GM18909 (cell line): ENCODE measurements at regions not wholly inside any gene's neighbourhood (a gene's known extent, or its start where the extent isn't known, plus 50 kb on each side); places are given as distances from the start of the nearest gene placed in this dataset.

Experiments
- ATAC-seq: cut with Tn5 transposase; IDR thresholded peaks from one replicate; pipeline ENCODE4 v1.9.1; 2021; ENCODE audit warnings: mild to moderate bottlenecking; ENCODE audit not compliant: unreplicated experiment, poor library complexity

DNA sequence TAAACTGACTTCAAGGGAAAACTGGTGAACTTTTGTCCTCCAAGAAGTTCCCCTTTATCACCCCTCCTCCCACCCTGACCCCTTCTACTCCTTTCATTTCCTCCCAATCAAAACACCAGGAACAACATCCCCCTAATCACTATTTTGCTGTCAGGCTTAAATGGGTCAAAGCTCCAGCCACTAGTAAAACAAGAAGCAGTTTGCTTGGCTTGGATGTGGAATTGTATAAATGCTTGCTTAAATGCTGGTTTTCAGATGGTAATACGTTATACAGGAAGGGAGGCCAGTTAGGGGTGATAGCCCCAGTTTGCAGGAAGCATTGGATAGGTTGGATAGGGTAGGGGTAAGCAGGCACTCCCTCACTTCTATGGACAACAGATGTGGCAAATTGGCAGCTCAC is 473.6 kb downstream of the AGTPBP1 start:
- no peak for ATAC-seq

- ATAC-seq, result no peak
Measured at GRCh38 chr9:85264695-85265094, 477.1 kb downstream of the AGTPBP1 start.

DNA sequence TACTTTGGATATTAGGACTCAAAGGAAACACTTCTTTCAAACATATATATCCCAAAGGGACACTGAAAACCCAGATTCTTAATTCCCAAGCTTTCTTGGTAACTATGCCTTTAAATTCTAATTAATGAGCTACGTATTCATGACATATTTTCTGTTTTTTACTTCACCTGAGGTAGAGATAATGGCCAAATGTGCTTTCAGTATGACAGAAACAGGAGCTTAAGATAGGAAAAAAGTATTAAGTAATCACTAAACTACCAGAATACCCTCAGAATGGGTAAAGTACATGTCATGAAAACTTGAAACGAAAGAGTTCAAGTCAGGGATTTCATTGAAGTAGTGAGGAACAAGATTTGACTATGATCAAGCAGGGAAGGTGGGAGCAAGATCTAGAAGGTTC is 478.5 kb downstream of the AGTPBP1 start:
- ATAC-seq, result no peak

- no peak for ATAC-seq
Measured at GRCh38 chr9:85262333-85262732, 479.4 kb downstream of the AGTPBP1 start.

GRCh38 chr9:85260275-85260845 is 481.4 kb downstream of the AGTPBP1 start:
- no peak for ATAC-seq

DNA sequence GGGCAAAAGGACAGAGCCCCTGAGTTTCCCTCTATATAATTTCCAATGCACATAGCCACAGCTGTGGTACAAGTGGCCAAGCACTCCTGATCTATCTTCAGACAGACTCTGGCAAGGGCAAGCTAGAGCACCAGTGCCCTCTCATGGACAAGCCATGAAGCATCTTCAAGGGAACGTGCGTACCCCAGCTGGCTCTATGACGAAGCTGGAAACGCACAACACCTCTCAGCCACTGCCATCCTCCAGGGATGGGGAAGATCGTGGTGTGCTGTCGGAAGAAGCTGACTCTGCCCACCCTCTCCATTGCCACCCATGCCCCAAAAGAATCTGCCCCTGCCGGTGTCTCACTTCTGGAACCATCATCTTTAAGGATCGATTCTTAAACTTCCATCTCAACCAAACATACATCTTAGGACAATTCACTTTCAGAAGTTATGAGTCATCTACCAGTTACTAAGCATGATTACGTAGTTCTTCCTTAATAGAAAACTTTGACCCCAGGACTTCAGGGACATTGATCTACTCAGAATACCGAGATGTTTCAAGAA is 482.9 kb downstream of the AGTPBP1 start:
- ATAC-seq, result no peak

GRCh38 chr9:85258236-85258635 is 483.5 kb downstream of the AGTPBP1 start:
- no peak for ATAC-seq

- no peak for ATAC-seq
Measured at GRCh38 chr9:85249313-85249621, 492.5 kb downstream of the AGTPBP1 start.

- no peak for ATAC-seq
Measured at GRCh38 chr9:85248514-85249312, 493.0 kb downstream of the AGTPBP1 start.

- ATAC-seq, result no peak
Measured at GRCh38 chr9:85246541-85246940, 495.2 kb downstream of the AGTPBP1 start.

- no peak for ATAC-seq
Measured at GRCh38 chr9:85244856-85245255, 496.9 kb downstream of the AGTPBP1 start.

- ATAC-seq, result no peak
Measured at GRCh38 chr9:85243977-85244376, 497.8 kb downstream of the AGTPBP1 start.

- no peak for ATAC-seq
Measured at GRCh38 chr9:85237478-85237877, 504.3 kb downstream of the AGTPBP1 start.

- no peak for ATAC-seq
Measured at GRCh38 chr9:85230081-85230480, 511.7 kb downstream of the AGTPBP1 start.

DNA sequence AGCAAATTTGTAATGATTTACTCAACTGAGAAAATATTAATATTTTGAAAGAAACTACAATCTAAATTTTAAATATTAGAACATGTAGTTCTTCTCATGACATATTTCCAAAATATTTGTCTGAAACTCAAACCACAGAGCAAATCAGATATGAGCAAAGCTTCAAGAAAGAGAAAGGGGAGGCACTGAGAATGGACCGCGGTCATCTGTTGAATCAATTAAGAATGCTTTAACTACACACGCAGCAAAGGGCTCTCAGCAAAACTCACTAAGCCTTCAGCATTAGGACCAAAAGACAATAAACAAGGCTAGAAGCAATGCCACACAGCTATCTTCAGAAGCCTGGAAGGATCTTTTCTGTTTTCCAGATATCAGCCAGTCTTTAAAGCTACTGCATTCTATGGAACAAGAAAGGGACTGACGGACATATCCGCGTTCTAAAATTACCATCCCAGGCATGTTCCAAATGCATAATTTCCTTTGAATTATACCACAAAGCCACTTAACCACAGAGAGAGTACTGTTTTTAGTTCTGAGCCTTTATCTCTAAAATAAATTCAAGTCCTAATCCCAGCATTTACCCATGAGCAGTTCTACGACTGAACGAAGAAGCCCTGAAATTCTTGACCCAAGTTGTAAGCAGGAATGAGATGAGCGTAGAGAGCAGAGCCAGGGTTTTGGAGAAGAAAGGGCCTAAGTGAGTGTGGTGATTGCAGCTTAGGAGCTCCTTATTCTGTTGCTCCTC is 513.5 kb downstream of the AGTPBP1 start:
- ATAC-seq, result no peak

DNA sequence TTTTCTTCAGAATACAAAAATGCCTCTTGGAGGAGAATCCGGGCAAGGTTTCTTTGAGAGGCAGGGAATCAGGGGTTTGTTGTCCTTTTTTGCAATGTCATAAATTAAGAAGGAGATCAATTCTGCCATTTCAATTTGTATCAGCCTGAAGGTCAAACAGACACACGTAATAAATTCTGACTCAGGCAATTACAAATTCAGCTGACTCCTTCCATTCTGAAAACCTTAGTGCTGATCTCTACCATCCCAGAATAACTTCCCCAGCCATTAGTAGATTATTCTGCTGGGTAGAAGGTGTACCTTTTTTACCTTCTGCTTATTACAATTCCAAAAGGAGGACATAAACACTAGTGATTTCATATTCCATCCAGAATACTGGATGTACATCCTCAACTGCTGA is 516.6 kb downstream of the AGTPBP1 start:
- no peak for ATAC-seq

DNA sequence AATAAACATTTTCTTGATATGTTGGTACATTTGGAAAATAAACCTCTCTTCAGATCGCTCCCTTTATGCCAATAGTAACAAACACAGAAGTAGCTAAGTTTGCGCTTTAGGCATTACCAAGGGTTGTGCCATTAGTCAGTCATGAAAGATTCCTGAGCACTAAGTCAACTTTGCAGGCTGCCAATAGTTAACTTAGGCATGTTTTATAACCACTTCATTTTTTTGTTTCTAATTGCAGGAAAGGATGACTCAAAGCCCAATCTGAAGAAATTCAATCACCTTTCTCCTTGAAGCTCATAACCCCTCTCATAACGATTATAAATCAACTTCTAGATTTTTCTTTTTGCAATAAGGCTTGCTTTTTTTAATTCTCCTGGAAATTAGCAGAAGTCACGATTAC is 517.0 kb downstream of the AGTPBP1 start:
- no peak for ATAC-seq

- no peak for ATAC-seq
Measured at GRCh38 chr9:85224301-85224700, 517.5 kb downstream of the AGTPBP1 start.

GRCh38 chr9:85223506-85224125 is 518.1 kb downstream of the AGTPBP1 start:
- ATAC-seq, result no peak

- ATAC-seq, result no peak
Measured at GRCh38 chr9:85216601-85217000, 525.2 kb downstream of the AGTPBP1 start.

DNA sequence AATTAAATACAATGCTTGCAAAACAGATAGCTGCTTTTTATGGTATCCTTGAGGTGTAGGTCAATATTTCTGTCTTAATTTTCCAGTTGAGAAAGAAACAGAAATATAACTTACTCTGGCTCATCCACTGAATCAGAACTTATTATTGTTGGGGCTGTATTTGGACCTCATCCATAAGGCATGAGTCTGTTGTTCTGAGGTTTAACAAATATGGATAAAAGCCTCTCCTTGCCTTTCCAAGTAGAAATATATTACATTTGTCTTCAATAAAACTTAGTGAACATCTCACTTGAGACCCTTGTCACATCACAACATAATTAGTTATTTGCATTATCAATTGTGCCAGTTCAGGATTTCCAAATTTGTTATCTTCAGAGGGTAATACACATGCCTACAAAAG is 525.8 kb downstream of the AGTPBP1 start:
- no peak for ATAC-seq
